IMR-90 (cell line): ENCODE measurements at regions not wholly inside any gene's neighbourhood (a gene's known extent, or its start where the extent isn't known, plus 50 kb on each side); places are given as distances from the start of the nearest gene placed in this dataset.

ENCODE experiments used
- ATAC-seq: fragments of 200-7000 bp; cut with Tn5 transposase; 2 replicates; pipeline ENCODE4 v1.9.1; 2020; ENCODE audit warnings: low read depth, mild to moderate bottlenecking, moderate library complexity
- BruUV-seq: library from RNA; stranded (reverse); fragments of 400-500 nt; replicated peaks from 2 replicates; lab custom pipeline; 2021; lab: Mats Ljungman, UMichigan
- CTCF ChIA-PET: fragments of 300-600 bp; formaldehyde crosslinking; extraction: SDS; loops from one replicate; lab custom pipeline; 2021; ENCODE audit warnings: antibody characterized with exemption; lab: Yijun Ruan, JAX
- POLR2A ChIA-PET: fragments of 300-600 bp; sonication (Branson Sonifier 250); formaldehyde crosslinking; loops from one replicate; lab custom pipeline; 2022; ENCODE audit warnings: antibody characterized with exemption; ENCODE audit not compliant: unreplicated experiment; lab: Charles Lee
- DNase-seq: peaks from one replicate; pipeline ENCODE4 v3.0.0; 2013
- H2AFZ ChIP-seq: replicated peaks from 2 replicates; pipeline ENCODE3; 2013; ENCODE audit warnings: low read length, mild to moderate bottlenecking; ENCODE audit not compliant: poor library complexity
- H2AK5ac ChIP-seq: 2 replicates; pipeline ENCODE4 v1.6.1; 2013; ENCODE audit warnings: low read depth, low read length, inconsistent platforms
- H2AK9ac ChIP-seq: replicated peaks from 2 replicates; pipeline ENCODE3; 2013; ENCODE audit warnings: mild to moderate bottlenecking, low read depth, low read length, moderate library complexity; ENCODE audit not compliant: poor library complexity
- H2BK120ac ChIP-seq: 2 replicates; pipeline ENCODE4 v1.6.1; 2013; ENCODE audit warnings: low read depth, low read length, inconsistent platforms
- H2BK15ac ChIP-seq: 3 replicates; pipeline ENCODE4 v1.6.1; 2013; ENCODE audit warnings: low read depth, low read length, inconsistent platforms
- H2BK20ac ChIP-seq: 2 replicates; pipeline ENCODE4 v1.6.1; 2013; ENCODE audit warnings: low read depth, mild to moderate bottlenecking, inconsistent platforms, low read length, moderate library complexity
- H2BK5ac ChIP-seq: 2 replicates; pipeline ENCODE4 v1.6.1; 2013; ENCODE audit warnings: mild to moderate bottlenecking, low read depth, low read length, inconsistent platforms; ENCODE audit not compliant: poor library complexity, severe bottlenecking
- H3K14ac ChIP-seq: replicated peaks from 2 replicates; pipeline ENCODE4 v1.6.1; 2013; ENCODE audit warnings: low read depth, low read length, inconsistent platforms
- H3K18ac ChIP-seq: 2 replicates; pipeline ENCODE4 v1.6.1; 2013; ENCODE audit warnings: low read depth, low read length, control low read depth
- H3K23ac ChIP-seq: 2 replicates; pipeline ENCODE4 v1.6.1; 2013; ENCODE audit warnings: low read depth, low read length, inconsistent platforms
- H3K27ac ChIP-seq: 2 replicates; pipeline ENCODE4 v1.5.1; 2013; ENCODE audit warnings: mild to moderate bottlenecking, control low read depth, low read length; ENCODE audit not compliant: insufficient read depth
- H3K27me3 ChIP-seq: 2 replicates; pipeline ENCODE4 v1.6.1; 2013; ENCODE audit warnings: low read length; ENCODE audit not compliant: control insufficient read depth, insufficient read depth
- H3K36me3 ChIP-seq: 2 replicates; pipeline ENCODE4 v1.6.1; 2013; ENCODE audit warnings: low read length, mixed read lengths; ENCODE audit not compliant: control insufficient read depth, insufficient read depth
- H3K4ac ChIP-seq: 2 replicates; pipeline ENCODE4 v1.6.1; 2013; ENCODE audit warnings: low read depth, low read length, inconsistent platforms
- H3K4me1 ChIP-seq: 2 replicates; pipeline ENCODE4 v1.6.1; 2013; ENCODE audit warnings: low read length, mixed read lengths; ENCODE audit not compliant: control insufficient read depth, insufficient read depth
- H3K4me2 ChIP-seq: 2 replicates; pipeline ENCODE4 v1.6.1; 2013; ENCODE audit warnings: low read depth, mild to moderate bottlenecking, control low read depth, low read length, moderate library complexity
- H3K4me3 ChIP-seq: 2 replicates; pipeline ENCODE4 v1.5.1; 2013; ENCODE audit warnings: low read depth, mild to moderate bottlenecking, control low read depth, low read length, moderate library complexity; ENCODE audit not compliant: insufficient read depth
- H3K56ac ChIP-seq: 2 replicates; pipeline ENCODE4 v1.6.1; 2013; ENCODE audit warnings: low read length, inconsistent platforms; ENCODE audit not compliant: insufficient read depth; ENCODE audit errors: extremely low read depth
- H3K79me1 ChIP-seq, 2 experiments: 2 replicates each; pipeline ENCODE4 v1.6.1; 2013; ENCODE audit warnings: low read length in 2 of 2, inconsistent platforms in 1 of 2, low read depth in 1 of 2
- H3K9ac ChIP-seq: 2 replicates; pipeline ENCODE4 v1.6.1; 2013; ENCODE audit warnings: low read depth, low read length, control low read depth
- H3K9me1 ChIP-seq: 2 replicates; pipeline ENCODE4 v1.6.1; 2013; ENCODE audit warnings: low read length, inconsistent platforms; ENCODE audit not compliant: insufficient read depth
- H3K9me3 ChIP-seq: 2 replicates; pipeline ENCODE4 v1.6.1; 2013; ENCODE audit warnings: low read length; ENCODE audit not compliant: control insufficient read depth, insufficient read depth
- H4K20me1 ChIP-seq: 2 replicates; pipeline ENCODE4 v1.6.1; 2013; ENCODE audit warnings: low read length, inconsistent platforms; ENCODE audit not compliant: insufficient read depth
- H4K5ac ChIP-seq: 2 replicates; pipeline ENCODE4 v1.6.1; 2013; ENCODE audit warnings: mild to moderate bottlenecking, low read depth, low read length, control low read depth
- H4K8ac ChIP-seq, 2 experiments: 2 replicates each; pipeline ENCODE4 v1.6.1; 2013; ENCODE audit warnings: low read depth in 2 of 2, low read length in 2 of 2, control low read depth in 1 of 2, inconsistent platforms in 1 of 2
- H4K91ac ChIP-seq: 2 replicates; pipeline ENCODE4 v1.6.1; 2013; ENCODE audit warnings: low read depth, low read length, inconsistent platforms; ENCODE audit not compliant: insufficient read depth
- BHLHE40 ChIP-seq: fragments of 150-350 bp; IDR thresholded peaks from 2 replicates; pipeline ENCODE4 v1.6.1; 2016; ENCODE audit warnings: mild to moderate bottlenecking, low read depth, low read length
- CEBPB ChIP-seq: IDR thresholded peaks from 2 replicates; pipeline ENCODE4 v1.6.1; 2012; ENCODE audit warnings: low read depth, low read length, improper control_type of control experiment
- CHD1 ChIP-seq: IDR thresholded peaks from 2 replicates; pipeline ENCODE4 v1.6.1; 2012; ENCODE audit warnings: low read depth, low read length, improper control_type of control experiment
- FOS ChIP-seq: fragments of 150-350 bp; IDR thresholded peaks from 2 replicates; pipeline ENCODE4 v1.6.1; 2016; ENCODE audit warnings: low read depth, low read length
- MAFK ChIP-seq: IDR thresholded peaks from 2 replicates; pipeline ENCODE4 v1.6.1; 2012; ENCODE audit warnings: low read depth, low read length, improper control_type of control experiment
- MAZ ChIP-seq: IDR thresholded peaks from 2 replicates; pipeline ENCODE4 v1.6.1; 2012; ENCODE audit warnings: low read depth, mild to moderate bottlenecking, low read length, improper control_type of control experiment, moderate library complexity, borderline replicate concordance
- MXI1 ChIP-seq: IDR thresholded peaks from 2 replicates; pipeline ENCODE4 v1.6.1; 2012; ENCODE audit warnings: low read depth, mild to moderate bottlenecking, low read length, moderate library complexity, borderline replicate concordance
- NFE2L2 ChIP-seq: fragments of 150-350 bp; IDR thresholded peaks from 2 replicates; pipeline ENCODE4 v1.6.1; 2016; ENCODE audit warnings: low read depth, mild to moderate bottlenecking, low read length
- POLR2A ChIP-seq: IDR thresholded peaks from 2 replicates; pipeline ENCODE4 v1.6.1; 2012; ENCODE audit warnings: mild to moderate bottlenecking, low read depth, low read length
- RAD21 ChIP-seq: IDR thresholded peaks from 2 replicates; pipeline ENCODE4 v1.6.1; 2012; ENCODE audit warnings: low read length, improper control_type of control experiment
- RCOR1 ChIP-seq: IDR thresholded peaks from 2 replicates; pipeline ENCODE4 v1.6.1; 2012; ENCODE audit warnings: mild to moderate bottlenecking, low read length, improper control_type of control experiment; ENCODE audit not compliant: insufficient replicate concordance
- RFX5 ChIP-seq: IDR thresholded peaks from 2 replicates; pipeline ENCODE4 v1.8.0; 2012; ENCODE audit warnings: low read depth, mild to moderate bottlenecking, low read length, moderate library complexity
- SMC3 ChIP-seq: fragments of 150-350 bp; IDR thresholded peaks from 2 replicates; pipeline ENCODE4 v1.6.1; 2016; ENCODE audit warnings: low read depth, mild to moderate bottlenecking, antibody characterized with exemption, low read length, moderate library complexity
- WGBS, 2 experiments: methylation state at CpG; one replicate each; pipeline versions ENCODE4 v1.1.5 to v1.1.7; 2013; ENCODE audit warnings: missing lambda C conversion rate in 2 of 2; ENCODE audit not compliant: insufficient read length in 1 of 2; ENCODE audit errors: extremely low coverage in 2 of 2; 5-methylcytosine and 5-hydroxymethylcytosine counted together
- dilution Hi-C: fragments of 300-500 bp; cut with HindIII; formaldehyde crosslinking; loops from one replicate; pipeline ENCODE4 v1.14.3; 2018; ENCODE audit warnings: low sequenced_read_pairs; ENCODE audit not compliant: unreplicated experiment
- in situ Hi-C: fragments of 300-500 bp; cut with MboI; formaldehyde crosslinking; loops from 3 replicates; pipeline ENCODE4 v1.14.3; 2019; ENCODE audit warnings: low sequenced_read_pairs, inconsistent platforms, mixed read lengths
- intact Hi-C: fragments of 100-400 bp; cut with micrococcal nuclease; formaldehyde crosslinking; loops from 2 replicates; pipeline ENCODE4 v1.10.0; 2022
- TF ChIP-seq, protein P1 (sequence below): fragments of 150-350 bp; IDR thresholded peaks from 2 replicates; pipeline ENCODE4 v1.6.1; 2016; ENCODE audit warnings: low read depth, mild to moderate bottlenecking, low read length, moderate library complexity, borderline replicate concordance
- TF ChIP-seq, protein P2 (sequence below): conservative IDR thresholded peaks from 2 replicates; pipeline ENCODE4 v1.5.1; 2012; ENCODE audit warnings: mild to moderate bottlenecking, low read depth, low read length, improper control_type of control experiment
- TF ChIP-seq, protein P3 (sequence below): fragments of 150-350 bp; IDR thresholded peaks from 2 replicates; pipeline ENCODE4 v1.6.1; 2017; ENCODE audit warnings: mild to moderate bottlenecking, antibody characterized with exemption, low read length, low read depth

DNA sequence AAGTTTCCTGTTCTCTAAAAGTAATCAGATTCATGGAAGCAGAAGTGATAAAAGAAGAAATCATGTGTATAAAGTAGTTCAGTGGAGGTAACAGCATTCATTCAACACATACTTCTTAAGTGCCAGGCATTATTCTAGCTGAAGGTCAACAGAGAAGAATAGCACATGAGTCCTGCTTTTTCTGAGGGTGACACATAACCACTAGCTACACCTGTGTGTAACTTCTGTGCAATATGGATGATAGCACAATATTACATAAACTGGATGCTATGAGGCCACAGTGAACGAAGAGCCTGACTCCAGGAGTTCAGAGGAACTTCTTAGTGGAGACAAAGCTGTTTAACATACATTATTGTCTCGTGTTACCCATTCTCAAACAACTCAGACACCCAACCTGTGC is 114.3 kb upstream of the PCED1B start:
- Histone ChIP-seq H3K18ac (peak overlapping the region; percentile 66; the same call in 1 of the 2 replicates), H3K9me1 (peaks cover 5% of the 10 kb centered on the region; the same call in 1 of the 2 replicates), H2BK5ac (peak overlapping the region; percentile 79), H2AK5ac (peak overlapping the region; percentile 74; the same call in 1 of the 2 replicates), H3K4me3 (no peak overlapping the region), H3K4me1 (peaks cover 5% of the 10 kb centered on the region; the same call in 1 of the 2 replicates), H2BK15ac (peak overlapping the region; percentile 67; the same call in 2 of the 3 replicates), H4K5ac (no peak overlapping the region), H3K9me3 (no peaks in the 10 kb centered on the region), H3K27ac (no peak overlapping the region), H3K14ac (peak overlapping the region; percentile 78), H2AK9ac (no peak overlapping the region), H4K91ac (peak overlapping the region; percentile 75), H2BK20ac (peak overlapping the region; percentile 77), H3K56ac (peak overlapping the region; percentile 2; the same call in 1 of the 2 replicates), H3K36me3 (no peaks in the 10 kb centered on the region), H3K4ac (peak overlapping the region; percentile 44; the same call in 1 of the 2 replicates), H3K4me2 (peak overlapping the region; percentile 14; the same call in 1 of the 2 replicates), H3K27me3 (no peaks in the 10 kb centered on the region), H2BK120ac (peak overlapping the region; percentile 90), H4K8ac (peak overlapping the region in 1 of 2 experiments; percentile 33; a peak in 3 of 4 replicates), H2AFZ (no peak overlapping the region), H3K9ac (no peak overlapping the region), H4K20me1 (no peaks in the 10 kb centered on the region), H3K79me1 (no peaks in the 10 kb centered on the region), H3K23ac (peak overlapping the region; percentile 77)
- ChIA-PET POLR2A (no interaction called here), CTCF (interaction anchor here (1.1 to 1.7 kb wide), 2 partner anchors 12 to 19 kb away, joined by 3 to 4 read pairs; no protein-coding TSS in a partner anchor)
- in situ Hi-C loops, result no loop called here
- no CpG with 5 or more reads among the region's 2 CpGs for WGBS, 2 experiments
- no peak for TF ChIP-seq FOS
- no peak for TF ChIP-seq POLR2A
- no peak for TF ChIP-seq CHD1
- TF ChIP-seq CEBPB, result no peak
- TF ChIP-seq RFX5, result no peak
- no peak for TF ChIP-seq RAD21
- TF ChIP-seq RCOR1, result no peak
- no peak for TF ChIP-seq MXI1
- TF ChIP-seq BHLHE40, result no peak
- TF ChIP-seq, protein P1, sequence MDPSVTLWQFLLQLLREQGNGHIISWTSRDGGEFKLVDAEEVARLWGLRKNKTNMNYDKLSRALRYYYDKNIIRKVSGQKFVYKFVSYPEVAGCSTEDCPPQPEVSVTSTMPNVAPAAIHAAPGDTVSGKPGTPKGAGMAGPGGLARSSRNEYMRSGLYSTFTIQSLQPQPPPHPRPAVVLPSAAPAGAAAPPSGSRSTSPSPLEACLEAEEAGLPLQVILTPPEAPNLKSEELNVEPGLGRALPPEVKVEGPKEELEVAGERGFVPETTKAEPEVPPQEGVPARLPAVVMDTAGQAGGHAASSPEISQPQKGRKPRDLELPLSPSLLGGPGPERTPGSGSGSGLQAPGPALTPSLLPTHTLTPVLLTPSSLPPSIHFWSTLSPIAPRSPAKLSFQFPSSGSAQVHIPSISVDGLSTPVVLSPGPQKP, result no peak
- no peak for TF ChIP-seq SMC3
- TF ChIP-seq, protein P2, sequence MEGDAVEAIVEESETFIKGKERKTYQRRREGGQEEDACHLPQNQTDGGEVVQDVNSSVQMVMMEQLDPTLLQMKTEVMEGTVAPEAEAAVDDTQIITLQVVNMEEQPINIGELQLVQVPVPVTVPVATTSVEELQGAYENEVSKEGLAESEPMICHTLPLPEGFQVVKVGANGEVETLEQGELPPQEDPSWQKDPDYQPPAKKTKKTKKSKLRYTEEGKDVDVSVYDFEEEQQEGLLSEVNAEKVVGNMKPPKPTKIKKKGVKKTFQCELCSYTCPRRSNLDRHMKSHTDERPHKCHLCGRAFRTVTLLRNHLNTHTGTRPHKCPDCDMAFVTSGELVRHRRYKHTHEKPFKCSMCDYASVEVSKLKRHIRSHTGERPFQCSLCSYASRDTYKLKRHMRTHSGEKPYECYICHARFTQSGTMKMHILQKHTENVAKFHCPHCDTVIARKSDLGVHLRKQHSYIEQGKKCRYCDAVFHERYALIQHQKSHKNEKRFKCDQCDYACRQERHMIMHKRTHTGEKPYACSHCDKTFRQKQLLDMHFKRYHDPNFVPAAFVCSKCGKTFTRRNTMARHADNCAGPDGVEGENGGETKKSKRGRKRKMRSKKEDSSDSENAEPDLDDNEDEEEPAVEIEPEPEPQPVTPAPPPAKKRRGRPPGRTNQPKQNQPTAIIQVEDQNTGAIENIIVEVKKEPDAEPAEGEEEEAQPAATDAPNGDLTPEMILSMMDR, result no peak
- no peak for TF ChIP-seq MAZ
- no peak for TF ChIP-seq MAFK
- TF ChIP-seq NFE2L2, result no peak
- TF ChIP-seq, protein P3, sequence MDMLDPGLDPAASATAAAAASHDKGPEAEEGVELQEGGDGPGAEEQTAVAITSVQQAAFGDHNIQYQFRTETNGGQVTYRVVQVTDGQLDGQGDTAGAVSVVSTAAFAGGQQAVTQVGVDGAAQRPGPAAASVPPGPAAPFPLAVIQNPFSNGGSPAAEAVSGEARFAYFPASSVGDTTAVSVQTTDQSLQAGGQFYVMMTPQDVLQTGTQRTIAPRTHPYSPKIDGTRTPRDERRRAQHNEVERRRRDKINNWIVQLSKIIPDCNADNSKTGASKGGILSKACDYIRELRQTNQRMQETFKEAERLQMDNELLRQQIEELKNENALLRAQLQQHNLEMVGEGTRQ, result no peak
- BruUV-seq, result no TSS peak
- DNase-seq (no peak), ATAC-seq (no peak)
- dilution Hi-C loops, result no loop called here
- intact Hi-C loops, result no loop called here
